GM12865 (cell line): ENCODE measurements at regions not wholly inside any gene's neighbourhood (a gene's known extent, or its start where the extent isn't known, plus 50 kb on each side); places are given as distances from the start of the nearest gene placed in this dataset.

ENCODE experiments used
- DNase-seq: peaks from one replicate; pipeline ENCODE4 v3.0.0; 2010; ENCODE audit warnings: low read depth
- H3K4me3 ChIP-seq: 2 replicates; pipeline ENCODE4 v1.5.1; 2011; ENCODE audit warnings: mild to moderate bottlenecking, low read depth, low read length, control low read depth
- TF ChIP-seq, protein P1 (sequence below): IDR thresholded peaks from 2 replicates; pipeline ENCODE4 v1.5.1; 2011; ENCODE audit warnings: low read length, control low read depth, low read depth, inconsistent platforms; ENCODE audit not compliant: insufficient read depth; ENCODE audit errors: missing control alignments

- TF ChIP-seq, protein P1, sequence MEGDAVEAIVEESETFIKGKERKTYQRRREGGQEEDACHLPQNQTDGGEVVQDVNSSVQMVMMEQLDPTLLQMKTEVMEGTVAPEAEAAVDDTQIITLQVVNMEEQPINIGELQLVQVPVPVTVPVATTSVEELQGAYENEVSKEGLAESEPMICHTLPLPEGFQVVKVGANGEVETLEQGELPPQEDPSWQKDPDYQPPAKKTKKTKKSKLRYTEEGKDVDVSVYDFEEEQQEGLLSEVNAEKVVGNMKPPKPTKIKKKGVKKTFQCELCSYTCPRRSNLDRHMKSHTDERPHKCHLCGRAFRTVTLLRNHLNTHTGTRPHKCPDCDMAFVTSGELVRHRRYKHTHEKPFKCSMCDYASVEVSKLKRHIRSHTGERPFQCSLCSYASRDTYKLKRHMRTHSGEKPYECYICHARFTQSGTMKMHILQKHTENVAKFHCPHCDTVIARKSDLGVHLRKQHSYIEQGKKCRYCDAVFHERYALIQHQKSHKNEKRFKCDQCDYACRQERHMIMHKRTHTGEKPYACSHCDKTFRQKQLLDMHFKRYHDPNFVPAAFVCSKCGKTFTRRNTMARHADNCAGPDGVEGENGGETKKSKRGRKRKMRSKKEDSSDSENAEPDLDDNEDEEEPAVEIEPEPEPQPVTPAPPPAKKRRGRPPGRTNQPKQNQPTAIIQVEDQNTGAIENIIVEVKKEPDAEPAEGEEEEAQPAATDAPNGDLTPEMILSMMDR: no peak
- DNase-seq: no peak
- H3K4me3 ChIP-seq: no peak overlapping the region
These were observed 50.5 kb upstream of the CPEB4 start for GRCh38 chr5:173837654-173838053.
